ENCODE measurements at regions not wholly inside any gene's neighbourhood (a gene's known extent, or its start where the extent isn't known, plus 50 kb on each side); places are given as distances from the start of the nearest gene placed in this dataset.

DNA sequence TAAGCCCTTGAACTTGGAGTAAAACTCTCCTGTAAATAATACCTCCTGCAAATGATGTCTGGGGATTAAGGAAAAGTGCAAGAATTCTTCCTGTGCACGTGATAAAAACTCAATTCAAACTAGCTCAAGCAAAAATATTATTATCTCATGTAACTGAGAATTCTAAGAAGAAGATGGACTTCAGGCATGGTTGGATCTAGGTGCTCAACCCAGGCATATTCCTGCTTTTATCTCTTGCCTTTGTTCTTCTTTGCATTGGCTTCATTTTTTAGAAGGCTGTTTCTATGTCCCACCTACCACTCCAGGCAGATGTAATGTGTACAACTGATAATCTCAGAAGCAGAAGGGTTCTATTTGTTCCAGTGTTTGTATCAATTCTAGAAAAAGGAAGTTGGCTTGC, 95.8 kb downstream of the DACT2 start:
- TF ChIP-seq CTCF (IDR thresholded peaks at IDR 0.05; ENCODE audit: low read length) (no peak), EZH2 (optimal IDR thresholded peaks at IDR 0.05; ENCODE audit: low read depth, low read length) (no peak), EZH2phosphoT487 (IDR thresholded peaks at IDR 0.05; ENCODE audit: low read length) (no peak)
